ENCODE measurements at regions not wholly inside any gene's neighbourhood (a gene's known extent, or its start where the extent isn't known, plus 50 kb on each side); places are given as distances from the start of the nearest gene placed in this dataset.

- TF ChIP-seq CTCF (IDR thresholded peaks at IDR 0.05) (no peak), POLR2A (IDR thresholded peaks at IDR 0.05) (no peak)
Measured at GRCh38 chr13:108069521-108070210, 145.7 kb downstream of the LIG4 start.
